ENCODE measurements at regions not wholly inside any gene's neighbourhood (a gene's known extent, or its start where the extent isn't known, plus 50 kb on each side); places are given as distances from the start of the nearest gene placed in this dataset.

GRCh38 chr3:80983753-80984152, 777.7 kb downstream of the GBE1 start:
- in situ Hi-C loops (cut with MboI): no loop called here

GRCh38 chr3:80978216-80978969, 783.1 kb downstream of the GBE1 start:
- H3F3A ChIP-seq (ENCODE audit: insufficient read depth): no peaks in the 10 kb centered on the region
- H3K27me3 ChIP-seq (replicated peaks; ENCODE audit: insufficient read depth): no peaks in the 10 kb centered on the region
- no peak for TF ChIP-seq EZH2 (IDR thresholded peaks at IDR 0.05; ENCODE audit: insufficient read depth, poor library complexity, severe bottlenecking)
- no peak for TF ChIP-seq EZH2phosphoT487 (IDR thresholded peaks at IDR 0.05; ENCODE audit: insufficient read depth, low read depth)
- H3K9me3 ChIP-seq (ENCODE audit: low read depth): no peaks in the 10 kb centered on the region
- DNase-seq: no peak
- no peaks in the 10 kb centered on the region for H3K36me3 ChIP-seq (ENCODE audit: low read depth)
- H2AFZ ChIP-seq: no peak overlapping the region
- H3K27ac ChIP-seq: no peak overlapping the region
- H3K9me2 ChIP-seq (ENCODE audit: insufficient read depth): no peaks in the 10 kb centered on the region
- 10 to 11% methylated on average over 4 of the region's 4 CpGs for WGBS, 2 experiments (ENCODE audit: low coverage in 1 of 2, low lambda C conversion rate in 2 of 2, missing lambda C conversion rate in 2 of 2)
- no peaks in the 10 kb centered on the region for H3K4me1 ChIP-seq (ENCODE audit: insufficient read depth)
- no peak overlapping the region for H3K4me3 ChIP-seq
- H3K79me2 ChIP-seq (ENCODE audit: insufficient read depth): no peaks in the 10 kb centered on the region
- in situ Hi-C loops (cut with MboI): no loop called here
- H4K20me1 ChIP-seq (ENCODE audit: insufficient read depth): no peaks in the 10 kb centered on the region
- H3K4me2 ChIP-seq (ENCODE audit: unreplicated experiment): no peak overlapping the region
- no peak overlapping the region for H3K9ac ChIP-seq

More at GRCh38 chr3:80983753-80984152, 777.7 kb downstream of the GBE1 start:
- Histone ChIP-seq H3K9me2 (ENCODE audit: insufficient read depth) (no peaks in the 10 kb centered on the region), H3K4me3 (no peak overlapping the region), H3K27ac (no peak overlapping the region), H4K20me1 (ENCODE audit: insufficient read depth) (no peaks in the 10 kb centered on the region), H3K9ac (no peak overlapping the region), H3K4me1 (ENCODE audit: insufficient read depth) (no peaks in the 10 kb centered on the region), H3K36me3 (ENCODE audit: low read depth) (no peaks in the 10 kb centered on the region), H3K9me3 (ENCODE audit: low read depth) (no peaks in the 10 kb centered on the region), H3K27me3 (replicated peaks; ENCODE audit: insufficient read depth) (no peaks in the 10 kb centered on the region), H2AFZ (no peak overlapping the region), H3K79me2 (ENCODE audit: insufficient read depth) (no peaks in the 10 kb centered on the region), H3F3A (ENCODE audit: insufficient read depth) (no peaks in the 10 kb centered on the region), H3K4me2 (ENCODE audit: unreplicated experiment) (no peak overlapping the region)
- WGBS, 2 experiments (ENCODE audit: low coverage in 1 of 2, low lambda C conversion rate in 2 of 2, missing lambda C conversion rate in 2 of 2): 62 to 75% methylated on average over 3 of the region's 3 CpGs
- TF ChIP-seq EZH2phosphoT487 (IDR thresholded peaks at IDR 0.05; ENCODE audit: insufficient read depth, low read depth) (no peak), EZH2 (IDR thresholded peaks at IDR 0.05; ENCODE audit: insufficient read depth, poor library complexity, severe bottlenecking) (no peak)
- no peak for DNase-seq

- H3F3A ChIP-seq (ENCODE audit: insufficient read depth): no peaks in the 10 kb centered on the region
- in situ Hi-C loops (cut with MboI): no loop called here
- H3K4me2 ChIP-seq (ENCODE audit: unreplicated experiment): no peak overlapping the region
- H3K4me1 ChIP-seq (ENCODE audit: insufficient read depth): no peaks in the 10 kb centered on the region
- no peak overlapping the region for H3K9ac ChIP-seq
- no peaks in the 10 kb centered on the region for H3K27me3 ChIP-seq (replicated peaks; ENCODE audit: insufficient read depth)
- H3K9me2 ChIP-seq (ENCODE audit: insufficient read depth): no peaks in the 10 kb centered on the region
- H2AFZ ChIP-seq: no peak overlapping the region
- no peaks in the 10 kb centered on the region for H3K36me3 ChIP-seq (ENCODE audit: low read depth)
- no peak for TF ChIP-seq EZH2 (IDR thresholded peaks at IDR 0.05; ENCODE audit: insufficient read depth, poor library complexity, severe bottlenecking)
- no peak for TF ChIP-seq EZH2phosphoT487 (IDR thresholded peaks at IDR 0.05; ENCODE audit: insufficient read depth, low read depth)
- no peaks in the 10 kb centered on the region for H4K20me1 ChIP-seq (ENCODE audit: insufficient read depth)
- DNase-seq: no peak
- H3K9me3 ChIP-seq (ENCODE audit: low read depth): no peaks in the 10 kb centered on the region
- WGBS, 2 experiments (ENCODE audit: low coverage in 1 of 2, low lambda C conversion rate in 2 of 2, missing lambda C conversion rate in 2 of 2): 2 to 4% methylated on average over 1 of the region's 1 CpG
- H3K4me3 ChIP-seq: no peak overlapping the region
- H3K27ac ChIP-seq: no peak overlapping the region
- no peaks in the 10 kb centered on the region for H3K79me2 ChIP-seq (ENCODE audit: insufficient read depth)
These were observed 791.2 kb downstream of the GBE1 start for GRCh38 chr3:80970292-80970691.

GRCh38 chr3:80929576-80929975, 831.9 kb downstream of the GBE1 start:
- no peaks in the 10 kb centered on the region for H3F3A ChIP-seq (ENCODE audit: insufficient read depth)
- no peak overlapping the region for H3K4me3 ChIP-seq
- no peaks in the 10 kb centered on the region for H3K36me3 ChIP-seq (ENCODE audit: low read depth)
- no peak overlapping the region for H3K4me2 ChIP-seq (ENCODE audit: unreplicated experiment)
- H3K9me3 ChIP-seq (ENCODE audit: low read depth): no peaks in the 10 kb centered on the region
- H3K79me2 ChIP-seq (ENCODE audit: insufficient read depth): no peaks in the 10 kb centered on the region
- H2AFZ ChIP-seq: no peak overlapping the region
- no peak for TF ChIP-seq EZH2phosphoT487 (IDR thresholded peaks at IDR 0.05; ENCODE audit: insufficient read depth, low read depth)
- no peak for TF ChIP-seq EZH2 (IDR thresholded peaks at IDR 0.05; ENCODE audit: insufficient read depth, poor library complexity, severe bottlenecking)
- no peaks in the 10 kb centered on the region for H3K27me3 ChIP-seq (replicated peaks; ENCODE audit: insufficient read depth)
- H3K9ac ChIP-seq: no peak overlapping the region
- in situ Hi-C loops (cut with MboI): no loop called here
- no peak overlapping the region for H3K27ac ChIP-seq
- H3K4me1 ChIP-seq (ENCODE audit: insufficient read depth): no peaks in the 10 kb centered on the region
- no peaks in the 10 kb centered on the region for H4K20me1 ChIP-seq (ENCODE audit: insufficient read depth)
- no peaks in the 10 kb centered on the region for H3K9me2 ChIP-seq (ENCODE audit: insufficient read depth)
- no peak for DNase-seq
- 27 to 29% methylated on average over 1 of the region's 1 CpG for WGBS, 2 experiments (ENCODE audit: low coverage in 1 of 2, low lambda C conversion rate in 2 of 2, missing lambda C conversion rate in 2 of 2)
